Activated gamma-delta T cell treated with anti-CD3 and anti-CD28 coated beads, Interleukin-2, amount 50 U/mL, for 16 hours (primary cell): ENCODE measurements at regions not wholly inside any gene's neighbourhood (a gene's known extent, or its start where the extent isn't known, plus 50 kb on each side); places are given as distances from the start of the nearest gene placed in this dataset.

ENCODE experiments used
- DNase-seq: peaks from one replicate; pipeline ENCODE4 v3.0.0-alpha.2; 2020; ENCODE audit warnings: low read depth

- DNase-seq: no peak
Measured at GRCh38 chr6:170483413-170483812, 69.7 kb downstream of the PSMB1 start.

- no peak for DNase-seq
Measured at GRCh38 chr6:170480050-170480692, 72.9 kb downstream of the PSMB1 start.

GRCh38 chr6:170476360-170476759 lies 76.7 kb downstream of the PSMB1 start:
- DNase-seq: no peak

GRCh38 chr6:170475118-170475517 lies 78.0 kb downstream of the PSMB1 start:
- DNase-seq: no peak

GRCh38 chr6:170473801-170474200 lies 79.3 kb downstream of the PSMB1 start:
- no peak for DNase-seq

GRCh38 chr6:170473301-170473717 lies 79.8 kb downstream of the PSMB1 start:
- DNase-seq: no peak

GRCh38 chr6:170471491-170471890 lies 81.6 kb downstream of the PSMB1 start:
- no peak for DNase-seq

GRCh38 chr6:170470734-170471133 lies 82.4 kb downstream of the PSMB1 start:
- DNase-seq: no peak

- peak; percentile 49 for DNase-seq
Measured at GRCh38 chr6:170464524-170464979, 88.6 kb downstream of the PSMB1 start.

- DNase-seq: no peak
Measured at GRCh38 chr6:170464080-170464479, 89.0 kb downstream of the PSMB1 start.

GRCh38 chr6:170463101-170463721 lies 89.9 kb downstream of the PSMB1 start:
- no peak for DNase-seq

GRCh38 chr6:170462366-170463020 lies 90.6 kb downstream of the PSMB1 start:
- DNase-seq: no peak

GRCh38 chr6:170461556-170462365 lies 91.3 kb downstream of the PSMB1 start:
- no peak for DNase-seq

- no peak for DNase-seq
Measured at GRCh38 chr6:170461111-170461510, 92.0 kb downstream of the PSMB1 start.

GRCh38 chr6:170460641-170461040 lies 92.5 kb downstream of the PSMB1 start:
- no peak for DNase-seq

GRCh38 chr6:170459451-170459850 lies 93.7 kb downstream of the PSMB1 start:
- peak; percentile 31 for DNase-seq

- DNase-seq: no peak
Measured at GRCh38 chr6:170456886-170457698, 96.0 kb downstream of the PSMB1 start.
